OCI-M1 (cell line): ENCODE measurements at regions not wholly inside any gene's neighbourhood (a gene's known extent, or its start where the extent isn't known, plus 50 kb on each side); places are given as distances from the start of the nearest gene placed in this dataset.

ENCODE experiments used
- DNase-seq: peaks from one replicate; lab custom pipeline; 2025; lab: John Stamatoyannopoulos, UW

DNA sequence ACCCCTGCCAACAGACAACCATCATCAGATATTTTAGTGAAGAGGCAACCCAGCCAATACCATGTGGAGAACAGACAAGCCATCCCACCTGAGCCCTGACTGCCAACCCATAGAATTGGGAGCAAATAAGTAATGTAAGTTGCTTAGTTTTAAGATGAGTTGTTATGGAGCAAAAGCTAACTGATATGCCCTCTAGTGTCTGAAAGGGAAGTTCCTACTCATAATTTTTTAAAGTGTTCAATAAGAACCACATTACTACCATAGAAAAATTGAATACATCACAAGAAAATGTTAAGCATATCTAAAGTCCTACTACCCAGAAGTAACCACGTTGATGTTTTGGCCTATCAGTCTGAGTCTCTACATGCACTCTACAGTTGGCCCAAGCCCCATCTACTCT, 50.8 kb upstream of the SLC36A4 start:
- DNase-seq: peak; percentile 19

GRCh38 chr11:93249459-93250220, 51.8 kb upstream of the SLC36A4 start:
- DNase-seq: no peak

DNA sequence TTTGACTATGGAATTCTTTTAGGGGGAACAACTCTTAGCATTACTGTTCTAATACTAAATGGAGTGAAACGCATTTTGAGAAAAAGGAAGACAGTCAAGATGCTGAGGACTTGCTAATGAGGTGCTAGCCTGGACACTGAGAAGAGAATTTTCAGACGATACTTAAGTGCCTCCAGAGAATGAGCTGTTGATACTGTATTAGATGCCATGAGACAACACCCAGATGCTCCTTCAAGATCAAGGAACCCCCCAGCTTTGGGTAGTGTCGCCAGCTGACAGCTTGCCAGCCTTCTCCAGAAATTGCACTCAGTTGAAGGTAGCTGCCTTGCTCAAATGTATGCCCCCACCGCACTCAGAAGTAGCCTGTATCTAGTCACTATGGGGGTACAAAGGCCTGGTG, 52.5 kb upstream of the SLC36A4 start:
- DNase-seq: no peak

GRCh38 chr11:93251922-93252321, 54.1 kb upstream of the SLC36A4 start:
- DNase-seq: no peak

DNA sequence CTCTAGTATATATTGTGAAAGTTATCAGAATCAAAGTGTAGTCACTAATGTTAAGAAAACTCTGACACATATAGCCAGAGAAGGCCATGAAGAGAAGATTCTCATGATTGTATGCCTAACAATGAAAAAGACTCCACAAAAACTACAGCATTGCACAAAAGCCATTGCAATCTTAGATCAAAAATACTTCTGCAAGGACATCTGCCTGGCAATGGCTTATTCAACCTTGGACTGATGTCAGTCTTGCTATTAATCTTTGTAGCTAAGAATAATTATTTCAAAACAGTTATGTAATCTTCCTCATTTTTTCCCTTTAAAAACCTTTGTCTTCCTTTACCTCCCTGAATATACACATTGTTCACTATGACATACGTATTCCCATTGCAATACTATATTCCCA, 55.3 kb upstream of the SLC36A4 start:
- no peak for DNase-seq

DNA sequence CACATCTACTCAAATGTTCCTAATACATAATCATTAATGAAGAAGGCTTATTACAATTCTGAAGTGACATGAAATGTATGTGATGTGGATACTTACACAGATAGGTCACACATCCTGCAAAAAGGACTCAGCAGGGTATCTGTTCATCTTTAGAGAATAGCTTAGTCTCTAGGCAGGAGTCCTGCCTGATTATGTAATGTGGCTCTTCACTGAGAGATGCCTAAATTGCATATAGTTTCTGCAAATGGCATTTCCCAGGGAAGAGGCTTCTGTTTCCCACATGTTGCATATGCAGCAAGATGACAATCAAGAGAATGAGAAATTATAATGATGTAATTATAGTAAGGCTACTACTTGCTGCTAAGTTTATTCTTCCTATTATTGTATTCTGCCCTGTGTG, 58.8 kb upstream of the SLC36A4 start:
- DNase-seq: no peak

DNA sequence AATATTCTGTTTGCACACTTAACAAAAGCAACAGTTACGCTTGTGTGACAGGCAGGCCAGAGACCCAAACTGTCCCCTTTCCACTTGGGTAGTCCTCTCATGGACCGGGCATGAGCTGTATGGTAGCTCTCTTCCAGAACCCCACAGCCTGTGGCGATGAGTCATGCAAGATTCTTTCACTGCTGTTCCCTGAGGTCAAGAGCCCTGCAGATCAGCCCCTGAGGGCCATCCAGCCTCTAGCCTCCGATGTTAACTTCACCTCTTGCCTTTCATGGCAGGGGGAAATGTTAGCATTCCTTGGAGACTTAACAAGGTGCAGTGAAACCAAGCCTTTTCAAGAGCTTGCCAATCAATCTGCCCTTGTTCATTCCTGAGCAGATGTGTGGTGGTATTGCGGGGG, 63.2 kb upstream of the DEUP1 start:
- no peak for DNase-seq

- DNase-seq: no peak
Observed at GRCh38 chr11:93268287-93269040, 62.1 kb upstream of the DEUP1 start.

DNA sequence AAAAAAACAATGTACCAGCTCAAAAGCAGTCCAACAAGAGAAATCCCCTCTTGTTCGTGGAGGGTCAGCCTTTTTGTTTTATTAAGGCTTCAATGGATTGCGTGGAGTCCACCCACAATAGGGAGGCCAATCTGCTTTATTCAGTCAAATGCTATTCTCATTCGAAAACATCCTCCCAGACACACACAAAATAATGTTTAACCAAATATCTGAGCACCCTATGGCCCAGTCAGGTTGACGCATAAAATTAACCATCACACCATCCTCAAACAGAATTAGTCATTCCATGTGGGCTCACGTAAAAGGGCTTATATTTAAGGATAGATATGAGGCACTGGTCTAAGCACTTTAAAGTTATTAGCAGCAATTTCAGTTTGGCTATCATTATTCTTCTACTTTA, 58.9 kb upstream of the DEUP1 start:
- no peak for DNase-seq

GRCh38 chr11:93274851-93275250, 55.7 kb upstream of the DEUP1 start:
- DNase-seq: no peak

DNA sequence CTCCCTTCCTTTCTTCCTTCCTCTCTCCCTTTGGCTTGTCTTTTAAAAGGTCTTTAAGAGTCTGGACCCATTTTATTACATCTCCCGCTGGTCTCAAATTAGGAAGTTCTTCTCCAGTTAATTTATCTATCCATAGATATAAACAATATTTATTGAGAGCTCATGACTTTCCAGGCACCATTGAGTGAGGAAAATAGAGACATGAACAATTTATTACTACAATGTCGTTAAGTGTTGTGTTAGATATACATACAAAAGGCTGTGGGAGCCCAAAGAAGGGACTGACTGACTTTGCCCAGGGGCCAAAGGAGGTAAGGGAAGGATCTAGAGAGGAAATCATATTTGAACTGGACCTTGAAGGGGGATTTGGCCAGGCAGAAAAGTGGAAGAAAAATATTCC, 51.6 kb upstream of the DEUP1 start:
- DNase-seq: no peak

DNA sequence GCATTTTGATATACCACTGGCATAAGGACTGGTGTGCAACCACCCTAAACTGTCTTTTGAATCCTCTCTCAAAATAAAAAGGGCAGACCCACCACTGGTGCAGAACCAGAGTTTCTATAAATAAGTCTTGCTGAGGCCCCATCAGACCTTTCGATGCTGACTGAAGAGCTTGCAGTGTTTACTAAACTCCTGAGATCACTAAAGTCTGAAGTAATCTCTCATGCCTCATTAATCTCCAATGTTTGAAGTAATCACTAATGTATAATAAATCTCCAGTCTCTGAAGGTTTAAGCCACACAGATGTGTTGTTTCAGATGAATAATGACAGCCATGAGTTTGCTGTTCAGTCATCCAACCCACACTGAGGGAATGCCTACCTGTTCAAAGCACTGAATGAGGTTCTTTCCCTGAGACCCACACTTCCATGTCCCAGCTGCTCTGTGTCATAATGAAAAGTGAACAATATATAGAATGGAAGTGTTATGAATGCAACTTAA, 50.6 kb upstream of the DEUP1 start:
- no peak for DNase-seq
